B cell (primary cell): ENCODE measurements at regions not wholly inside any gene's neighbourhood (a gene's known extent, or its start where the extent isn't known, plus 50 kb on each side); places are given as distances from the start of the nearest gene placed in this dataset.

Source experiments
- ATAC-seq: fragments of 200-7000 bp; cut with Tn5 transposase; one replicate; pipeline ENCODE4 v1.10.0; 2021; ENCODE audit warnings: low read depth, mild to moderate bottlenecking, moderate number of reproducible peaks, moderate library complexity
- CTCF ChIA-PET: fragments of 350-600 bp; sonication (Branson Sonifier 250); formaldehyde crosslinking; loops from one replicate; lab custom pipeline; 2021; ENCODE audit warnings: antibody characterized with exemption, inconsistent platforms; lab: Charles Lee
- POLR2A ChIA-PET: fragments of 350-600 bp; sonication (Branson Sonifier 250); formaldehyde crosslinking; loops from one replicate; lab custom pipeline; 2021; ENCODE audit warnings: antibody characterized with exemption; lab: Charles Lee
- DNase-seq: peaks from one replicate; pipeline ENCODE4 v3.0.0; 2013
- H2AFZ ChIP-seq: 2 replicates; pipeline ENCODE4 v1.6.1; 2012; ENCODE audit warnings: mild to moderate bottlenecking, low read depth, low read length; ENCODE audit not compliant: insufficient read depth, poor library complexity, severe bottlenecking
- H3K27ac ChIP-seq, 2 donors: 1 replicate in 1 of 2; 2 replicates in 1 of 2; pipeline ENCODE4 v1.5.1; 2012 to 2013; ENCODE audit warnings: low read length in 2 of 2, mild to moderate bottlenecking in 2 of 2, moderate library complexity in 1 of 2
- H3K27me3 ChIP-seq, 4 experiments: fragments of 200-600 bp in 1 of 4; sonication (generic) in 1 of 4; replicated peaks in 1 of 4; 1 replicate in 2 of 4; 2 replicates in 2 of 4; pipeline versions ENCODE4 v1.6.1 to v1.7.0; 2013 to 2016; ENCODE audit warnings: low read length in 3 of 4, mild to moderate bottlenecking in 2 of 4, mixed read lengths in 1 of 4, moderate library complexity in 1 of 4; ENCODE audit not compliant: insufficient read depth in 4 of 4, control insufficient read depth in 3 of 4; ENCODE audit errors: control extremely low read depth in 1 of 4
- H3K36me3 ChIP-seq, 2 experiments: replicated peaks in 1 of 2; 1 replicate in 1 of 2; 2 replicates in 1 of 2; pipeline versions ENCODE4 v1.6.1 to v1.7.1; 2013; ENCODE audit warnings: low read length in 1 of 2; ENCODE audit not compliant: insufficient read depth in 2 of 2, control insufficient read depth in 1 of 2; ENCODE audit errors: control extremely low read depth in 1 of 2, extremely low read depth in 1 of 2
- H3K4me1 ChIP-seq, 2 donors: fragments of 200-600 bp in 1 of 2; sonication (generic) in 1 of 2; 1 replicate in 1 of 2; 2 replicates in 1 of 2; pipeline versions ENCODE4 v1.5.1 to v1.6.1; 2013 to 2017; ENCODE audit warnings: low read length in 2 of 2; ENCODE audit not compliant: control insufficient read depth in 2 of 2, insufficient read depth in 2 of 2
- H3K4me2 ChIP-seq: replicated peaks from 2 replicates; pipeline ENCODE3; 2012; ENCODE audit warnings: mild to moderate bottlenecking, low read depth, low read length; ENCODE audit not compliant: poor library complexity, severe bottlenecking
- H3K4me3 ChIP-seq, 5 experiments: fragments of 200-600 bp in 1 of 5; sonication (generic) in 1 of 5; 1 replicate in 3 of 5; 2 replicates in 2 of 5; pipeline versions ENCODE4 v1.5.1 to v1.7.0; 2011 to 2016; ENCODE audit warnings: low read length in 4 of 5, mild to moderate bottlenecking in 4 of 5, low read depth in 2 of 5, control low read depth in 1 of 5, moderate library complexity in 1 of 5; ENCODE audit not compliant: insufficient read depth in 1 of 5; ENCODE audit errors: control extremely low read depth in 1 of 5, extremely low read depth in 1 of 5
- H3K79me2 ChIP-seq: fragments of 200-600 bp; sonication (generic); one replicate; pipeline ENCODE4 v1.6.0; 2016; ENCODE audit warnings: low read length; ENCODE audit not compliant: control insufficient read depth, insufficient read depth
- H3K9ac ChIP-seq: fragments of 200-600 bp; sonication (generic); 2 replicates; pipeline ENCODE4 v1.6.1; 2017; ENCODE audit warnings: mild to moderate bottlenecking, low read length, moderate library complexity
- H3K9me3 ChIP-seq, 3 donors: one replicate each; pipeline versions ENCODE4 v1.6.1 to v1.7.1; 2013; ENCODE audit warnings: low read length in 2 of 3; ENCODE audit not compliant: control insufficient read depth in 2 of 3, insufficient read depth in 1 of 3; ENCODE audit errors: control extremely low read depth in 1 of 3
- H4K20me1 ChIP-seq: 2 replicates; pipeline ENCODE4 v1.6.0; 2012; ENCODE audit warnings: mild to moderate bottlenecking, low read length; ENCODE audit not compliant: insufficient read depth, control insufficient read depth, poor library complexity, severe bottlenecking
- H3K27ac Mint-ChIP-seq: one replicate; pipeline ENCODE4 v1.8.0; 2021; ENCODE audit warnings: mixed read lengths
- H3K27me3 Mint-ChIP-seq: one replicate; pipeline ENCODE4 v1.8.0; 2021; ENCODE audit warnings: mixed read lengths
- H3K4me1 Mint-ChIP-seq: one replicate; pipeline ENCODE4 v1.8.0; 2021; ENCODE audit warnings: mixed read lengths
- H3K4me3 Mint-ChIP-seq: one replicate; pipeline ENCODE4 v1.8.0; 2021; ENCODE audit warnings: mixed read lengths
- H3K9me3 Mint-ChIP-seq: one replicate; pipeline ENCODE4 v1.8.0; 2022; ENCODE audit warnings: mixed read lengths; ENCODE audit not compliant: insufficient read depth
- EZH2 ChIP-seq: IDR thresholded peaks from 2 replicates; pipeline ENCODE4 v1.6.1; 2012; ENCODE audit warnings: borderline replicate concordance, low read depth, mild to moderate bottlenecking, moderate library complexity, low read length; ENCODE audit not compliant: insufficient read depth, poor library complexity, severe bottlenecking
- WGBS: methylation state at CpG from one replicate; pipeline ENCODE4 v1.1.5; 2013; ENCODE audit warnings: missing lambda C conversion rate; ENCODE audit not compliant: insufficient coverage; 5-methylcytosine and 5-hydroxymethylcytosine counted together
- intact Hi-C: fragments of 100-400 bp; cut with micrococcal nuclease; formaldehyde crosslinking; loops from one replicate; pipeline ENCODE4 v1.10.0; 2022
- TF ChIP-seq, protein P1 (sequence below): fragments of 200-600 bp; IDR thresholded peaks from one replicate; pipeline ENCODE4 v1.8.0; 2022; ENCODE audit warnings: antibody characterized with exemption, mild to moderate bottlenecking

DNA sequence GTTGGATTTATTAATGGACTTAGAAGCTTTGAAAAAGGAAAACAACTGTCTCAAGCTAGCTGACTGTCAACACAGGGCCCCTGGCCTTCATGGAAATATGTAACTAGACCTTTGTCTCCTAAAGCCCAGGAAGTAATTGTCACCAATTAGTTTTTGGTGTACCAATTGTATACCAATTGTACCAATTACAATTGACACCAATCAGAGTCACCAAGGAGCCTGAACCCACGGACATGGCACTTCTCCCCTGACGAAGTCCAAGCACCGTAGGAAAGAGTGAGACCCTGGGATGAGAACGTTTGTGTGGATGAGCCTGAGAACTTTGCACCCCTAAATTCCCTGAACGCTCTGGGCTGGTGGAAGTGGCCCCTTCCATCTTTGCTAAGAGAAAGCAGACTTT lies 129.0 kb downstream of the ENGASE start:
- H3K4me2 ChIP-seq = no peak overlapping the region
- H2AFZ ChIP-seq = no peak overlapping the region
- Mint-ChIP-seq H3K4me3 (no peak overlapping the region), H3K27ac (no peak overlapping the region), H3K4me1 (no peaks in the 10 kb centered on the region), H3K9me3 (no peaks in the 10 kb centered on the region), H3K27me3 (peaks cover 28% of the 10 kb centered on the region)
- no peaks in the 10 kb centered on the region for H3K36me3 ChIP-seq
- TF ChIP-seq, protein P1, sequence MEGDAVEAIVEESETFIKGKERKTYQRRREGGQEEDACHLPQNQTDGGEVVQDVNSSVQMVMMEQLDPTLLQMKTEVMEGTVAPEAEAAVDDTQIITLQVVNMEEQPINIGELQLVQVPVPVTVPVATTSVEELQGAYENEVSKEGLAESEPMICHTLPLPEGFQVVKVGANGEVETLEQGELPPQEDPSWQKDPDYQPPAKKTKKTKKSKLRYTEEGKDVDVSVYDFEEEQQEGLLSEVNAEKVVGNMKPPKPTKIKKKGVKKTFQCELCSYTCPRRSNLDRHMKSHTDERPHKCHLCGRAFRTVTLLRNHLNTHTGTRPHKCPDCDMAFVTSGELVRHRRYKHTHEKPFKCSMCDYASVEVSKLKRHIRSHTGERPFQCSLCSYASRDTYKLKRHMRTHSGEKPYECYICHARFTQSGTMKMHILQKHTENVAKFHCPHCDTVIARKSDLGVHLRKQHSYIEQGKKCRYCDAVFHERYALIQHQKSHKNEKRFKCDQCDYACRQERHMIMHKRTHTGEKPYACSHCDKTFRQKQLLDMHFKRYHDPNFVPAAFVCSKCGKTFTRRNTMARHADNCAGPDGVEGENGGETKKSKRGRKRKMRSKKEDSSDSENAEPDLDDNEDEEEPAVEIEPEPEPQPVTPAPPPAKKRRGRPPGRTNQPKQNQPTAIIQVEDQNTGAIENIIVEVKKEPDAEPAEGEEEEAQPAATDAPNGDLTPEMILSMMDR = no peak
- H3K4me1 ChIP-seq = no peaks in the 10 kb centered on the region
- no peaks in the 10 kb centered on the region for H4K20me1 ChIP-seq
- intact Hi-C loops = no loop called here
- no peak overlapping the region for H3K9ac ChIP-seq
- no peak overlapping the region for H3K4me3 ChIP-seq
- peaks cover 0 to 5% (median 0%) of the 10 kb centered on the region in 4 experiments for H3K27me3 ChIP-seq
- no peak overlapping the region for H3K27ac ChIP-seq
- H3K79me2 ChIP-seq = no peaks in the 10 kb centered on the region
- ChIA-PET CTCF (interaction anchor here (1.3 to 2.7 kb wide), 2 partner anchors 188 to 190 kb away, joined by 4 to 13 read pairs; no protein-coding TSS in a partner anchor), POLR2A (no interaction called here)
- 89% methylated on average over 3 of the region's 5 CpGs for WGBS
- ATAC-seq (no peak), DNase-seq (no peak)
- no peaks in the 10 kb centered on the region for H3K9me3 ChIP-seq

GRCh38 chr17:79203016-79203415 lies 128.4 kb downstream of the ENGASE start:
- H3K27me3 ChIP-seq = peaks cover 0 to 6% (median 0%) of the 10 kb centered on the region in 4 experiments
- WGBS = 67% methylated on average over 4 of the region's 9 CpGs
- TF ChIP-seq EZH2 = no peak
- TF ChIP-seq, protein P1 = no peak
- H3K79me2 ChIP-seq = no peaks in the 10 kb centered on the region
- ATAC-seq (no peak), DNase-seq (no peak)
- no peaks in the 10 kb centered on the region for H3K36me3 ChIP-seq
- no peak overlapping the region for H3K9ac ChIP-seq
- ChIA-PET POLR2A (no interaction called here), CTCF (interaction anchor here (1.3 to 2.2 kb wide), 2 partner anchors 187 to 190 kb away, joined by 4 to 6 read pairs; no protein-coding TSS in a partner anchor)
- no peak overlapping the region for H2AFZ ChIP-seq
- Mint-ChIP-seq H3K4me3 (no peak overlapping the region), H3K4me1 (no peaks in the 10 kb centered on the region), H3K9me3 (no peaks in the 10 kb centered on the region), H3K27ac (no peak overlapping the region), H3K27me3 (peaks cover 28% of the 10 kb centered on the region)
- no peaks in the 10 kb centered on the region for H3K9me3 ChIP-seq
- intact Hi-C loops = no loop called here
- H3K4me2 ChIP-seq = no peak overlapping the region
- no peak overlapping the region for H3K27ac ChIP-seq
- no peaks in the 10 kb centered on the region for H3K4me1 ChIP-seq
- H3K4me3 ChIP-seq = no peak overlapping the region
- H4K20me1 ChIP-seq = no peaks in the 10 kb centered on the region
